Esophagus muscularis mucosa (tissue), 3 donors: ENCODE measurements at regions not wholly inside any gene's neighbourhood (a gene's known extent, or its start where the extent isn't known, plus 50 kb on each side); places are given as distances from the start of the nearest gene placed in this dataset.

Experiments used
- POLR2A ChIP-seq: fragments of 450-650 bp; IDR thresholded peaks from one replicate; pipeline ENCODE4 v1.6.1; 2017; ENCODE audit warnings: antibody characterized with exemption, moderate library complexity, mild to moderate bottlenecking, low read depth
- TF ChIP-seq, protein P1 (sequence below), 3 experiments: fragments of 200-600 bp in 2 of 3; fragments of 450-650 bp in 1 of 3; sonication (generic) in 2 of 3; IDR thresholded peaks; one replicate each; pipeline ENCODE4 v1.5.1; 2017 to 2019; ENCODE audit warnings: antibody characterized with exemption in 3 of 3, mild to moderate bottlenecking in 2 of 3, moderate library complexity in 1 of 3

DNA sequence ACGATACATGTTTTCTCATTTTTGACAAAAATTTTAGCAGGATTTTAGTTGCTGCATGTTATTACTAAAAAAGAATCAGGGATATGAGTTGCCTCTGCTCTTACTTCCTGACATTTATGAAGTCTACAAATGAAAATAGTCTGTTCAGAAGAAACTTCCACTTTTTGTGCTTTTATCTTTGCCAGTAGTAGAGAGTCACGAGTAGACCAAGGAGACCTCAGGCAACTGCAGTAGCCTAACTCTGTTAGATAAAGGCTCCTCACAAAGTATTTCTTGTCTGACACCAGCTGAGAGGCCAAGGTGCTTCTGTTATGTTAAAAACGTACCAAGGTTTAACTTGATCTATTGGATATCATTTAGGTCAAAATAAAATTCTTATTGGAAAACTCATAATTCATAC is 333.9 kb downstream of the NR2F1-AS1 start:
- TF ChIP-seq, protein P1, sequence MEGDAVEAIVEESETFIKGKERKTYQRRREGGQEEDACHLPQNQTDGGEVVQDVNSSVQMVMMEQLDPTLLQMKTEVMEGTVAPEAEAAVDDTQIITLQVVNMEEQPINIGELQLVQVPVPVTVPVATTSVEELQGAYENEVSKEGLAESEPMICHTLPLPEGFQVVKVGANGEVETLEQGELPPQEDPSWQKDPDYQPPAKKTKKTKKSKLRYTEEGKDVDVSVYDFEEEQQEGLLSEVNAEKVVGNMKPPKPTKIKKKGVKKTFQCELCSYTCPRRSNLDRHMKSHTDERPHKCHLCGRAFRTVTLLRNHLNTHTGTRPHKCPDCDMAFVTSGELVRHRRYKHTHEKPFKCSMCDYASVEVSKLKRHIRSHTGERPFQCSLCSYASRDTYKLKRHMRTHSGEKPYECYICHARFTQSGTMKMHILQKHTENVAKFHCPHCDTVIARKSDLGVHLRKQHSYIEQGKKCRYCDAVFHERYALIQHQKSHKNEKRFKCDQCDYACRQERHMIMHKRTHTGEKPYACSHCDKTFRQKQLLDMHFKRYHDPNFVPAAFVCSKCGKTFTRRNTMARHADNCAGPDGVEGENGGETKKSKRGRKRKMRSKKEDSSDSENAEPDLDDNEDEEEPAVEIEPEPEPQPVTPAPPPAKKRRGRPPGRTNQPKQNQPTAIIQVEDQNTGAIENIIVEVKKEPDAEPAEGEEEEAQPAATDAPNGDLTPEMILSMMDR (IDR thresholded peaks at IDR 0.05) = no peak
- TF ChIP-seq POLR2A = no peak
